ENCODE measurements at regions not wholly inside any gene's neighbourhood (a gene's known extent, or its start where the extent isn't known, plus 50 kb on each side); places are given as distances from the start of the nearest gene placed in this dataset.

- DNase-seq (ENCODE audit: low read depth in 4 of 4, low spot score in 1 of 4), result no peak
These were observed 180.4 kb downstream of the KIF26A start for GRCh38 chr14:104318558-104319490.

DNA sequence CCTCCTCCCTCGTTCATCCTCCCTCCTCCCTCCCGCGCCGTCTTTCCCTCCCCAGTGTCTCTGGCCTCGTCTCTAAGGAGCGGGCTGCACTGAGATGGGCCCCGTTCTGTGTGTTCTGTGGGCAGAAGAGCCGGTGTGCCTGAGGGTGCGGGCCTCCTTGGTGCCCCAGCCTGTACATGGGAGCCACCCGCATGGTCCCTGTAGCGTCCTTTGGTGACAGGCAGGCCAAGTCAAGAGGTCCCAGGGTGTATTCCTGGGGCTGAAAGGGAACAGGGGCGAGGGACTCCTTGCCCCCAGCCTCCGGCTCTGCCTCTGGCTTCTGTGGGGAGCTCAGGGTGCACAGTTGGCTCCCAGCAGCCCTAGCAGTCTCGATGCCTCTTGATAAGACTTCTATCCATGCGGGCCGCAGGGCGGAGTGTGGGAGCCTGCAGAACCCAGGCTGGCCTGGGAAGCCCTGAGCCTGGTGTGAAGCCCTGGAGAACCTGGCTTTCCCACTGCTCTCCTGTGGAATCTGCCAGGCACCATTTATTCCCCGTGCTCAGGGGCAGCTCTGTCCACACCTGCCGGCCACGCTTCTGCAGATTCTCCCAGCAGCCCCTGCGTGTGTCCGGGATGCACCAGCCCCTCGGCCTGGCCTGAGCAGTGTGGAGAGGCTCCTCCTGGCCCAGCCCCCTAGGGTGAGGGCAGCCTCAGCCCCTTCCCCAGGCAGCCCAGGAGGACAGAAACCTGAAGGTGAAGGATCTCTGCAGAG, 181.3 kb downstream of the KIF26A start:
- no peak for DNase-seq (ENCODE audit: low read depth in 4 of 4, low spot score in 1 of 4)

DNA sequence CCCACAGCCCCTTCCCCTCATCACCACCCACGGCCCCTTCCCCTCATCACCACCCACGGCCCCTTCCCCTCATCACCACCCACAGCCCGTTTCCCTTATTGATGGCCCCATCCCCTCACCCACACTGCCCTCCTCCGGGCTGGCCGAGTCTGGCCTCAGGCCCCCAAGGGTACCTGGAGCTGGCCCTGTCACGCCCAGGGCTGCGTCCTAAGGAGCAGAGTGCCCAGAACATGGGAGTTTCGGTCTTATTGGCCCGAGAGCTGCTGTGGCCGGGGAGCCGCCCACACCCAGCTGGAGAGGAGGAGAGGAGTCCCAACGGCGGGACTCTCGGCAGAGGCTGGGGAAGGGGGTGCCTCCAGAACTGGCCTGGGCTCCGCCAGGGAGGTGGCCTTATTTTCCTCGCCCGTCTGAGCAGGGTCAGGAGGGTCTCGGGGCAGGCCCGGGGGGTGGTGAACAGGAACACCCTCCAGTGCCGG, 182.3 kb downstream of the KIF26A start:
- no peak for DNase-seq (ENCODE audit: low read depth in 4 of 4, low spot score in 1 of 4)

GRCh38 chr14:104321088-104321801, 182.9 kb downstream of the KIF26A start:
- DNase-seq (ENCODE audit: low read depth in 4 of 4, low spot score in 1 of 4), result no peak

DNA sequence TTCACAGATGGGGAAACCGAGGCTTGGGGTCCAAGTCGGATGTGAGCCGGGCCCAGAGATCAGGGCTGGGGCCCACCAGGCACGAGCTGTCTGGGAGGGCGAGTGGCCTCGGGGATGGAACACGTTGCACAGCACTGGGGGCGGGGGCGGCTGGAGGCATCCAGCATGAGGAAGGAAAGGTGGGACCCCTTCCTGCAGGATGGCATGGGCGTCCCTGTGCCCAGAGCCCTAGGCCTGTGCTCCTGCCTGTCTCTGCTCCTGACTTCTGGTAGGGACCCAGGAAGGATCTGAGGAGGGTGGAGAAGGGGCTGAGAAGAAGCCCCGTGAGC, 183.4 kb downstream of the KIF26A start:
- DNase-seq (ENCODE audit: low read depth in 4 of 4, low spot score in 1 of 4), result no peak

DNA sequence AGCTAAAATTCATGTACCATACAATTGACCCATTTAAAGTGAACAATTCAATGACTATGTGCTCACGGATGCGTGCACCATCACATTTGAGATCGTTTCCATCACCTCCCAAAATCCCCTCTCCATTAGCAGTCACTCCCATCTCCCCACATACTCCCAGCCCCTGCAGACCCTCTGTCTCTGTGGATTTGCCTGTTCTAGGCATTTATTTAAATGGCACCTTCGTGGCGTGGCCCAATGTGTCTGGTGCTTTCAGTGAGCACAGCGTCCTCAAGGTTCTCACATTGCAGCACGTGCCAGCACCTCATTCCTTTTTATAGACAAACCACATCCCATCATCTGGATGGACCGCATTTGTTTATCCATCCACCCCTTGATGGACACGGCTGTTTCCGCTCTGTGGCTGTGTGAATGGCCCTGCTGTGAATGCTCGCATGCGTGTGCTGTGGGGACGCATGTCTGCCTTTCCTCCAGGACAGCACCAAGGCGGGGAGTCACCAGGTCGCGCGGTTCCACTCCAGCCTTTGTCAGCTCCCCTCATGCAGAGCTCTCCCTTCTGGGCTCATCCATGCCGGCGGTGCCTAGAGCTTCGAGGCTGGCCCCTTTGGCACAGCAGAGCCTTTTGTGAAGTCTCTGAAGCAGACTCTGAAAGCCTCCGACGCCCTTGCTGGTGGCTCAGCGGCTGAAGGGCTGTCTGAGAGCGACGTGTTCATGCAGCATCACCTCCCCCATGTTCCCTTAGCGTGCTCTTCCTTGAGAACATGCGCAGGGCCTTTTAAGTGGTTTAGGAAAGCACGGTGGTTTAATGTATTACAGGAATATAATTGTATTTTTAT, 184.4 kb downstream of the KIF26A start:
- DNase-seq (ENCODE audit: low read depth in 4 of 4, low spot score in 1 of 4), result no peak

DNA sequence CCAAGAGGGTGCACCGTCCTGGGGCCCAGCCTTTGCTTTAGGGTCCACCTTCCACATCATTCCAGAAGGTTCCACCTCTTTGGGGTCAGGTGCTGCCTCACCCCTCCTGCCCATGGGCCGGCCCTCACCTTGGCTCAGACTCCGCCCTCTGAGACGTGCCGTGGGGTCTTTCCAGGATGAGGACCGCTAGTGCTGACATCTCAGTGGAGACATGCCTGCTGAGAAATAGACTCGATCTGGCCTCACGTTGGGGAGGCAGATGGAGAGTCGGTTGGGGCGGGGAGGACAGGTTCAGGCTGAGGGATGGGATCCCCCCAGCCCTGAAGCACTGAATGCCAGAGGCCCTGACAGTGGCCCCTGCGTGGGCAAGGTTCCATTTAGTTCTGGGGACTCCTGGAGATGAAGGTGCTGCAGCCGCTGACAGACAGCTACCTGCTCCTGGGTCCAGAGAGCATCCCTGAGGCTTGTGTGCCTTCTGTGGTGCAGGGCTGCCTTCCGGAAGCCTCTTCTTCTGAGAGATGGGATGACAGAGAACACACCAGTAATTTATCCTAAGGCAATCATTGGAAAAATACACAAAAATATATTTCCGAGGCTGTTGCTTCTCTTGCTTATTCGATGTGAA, 185.3 kb downstream of the KIF26A start:
- DNase-seq (ENCODE audit: low read depth in 4 of 4, low spot score in 1 of 4), result no peak

DNA sequence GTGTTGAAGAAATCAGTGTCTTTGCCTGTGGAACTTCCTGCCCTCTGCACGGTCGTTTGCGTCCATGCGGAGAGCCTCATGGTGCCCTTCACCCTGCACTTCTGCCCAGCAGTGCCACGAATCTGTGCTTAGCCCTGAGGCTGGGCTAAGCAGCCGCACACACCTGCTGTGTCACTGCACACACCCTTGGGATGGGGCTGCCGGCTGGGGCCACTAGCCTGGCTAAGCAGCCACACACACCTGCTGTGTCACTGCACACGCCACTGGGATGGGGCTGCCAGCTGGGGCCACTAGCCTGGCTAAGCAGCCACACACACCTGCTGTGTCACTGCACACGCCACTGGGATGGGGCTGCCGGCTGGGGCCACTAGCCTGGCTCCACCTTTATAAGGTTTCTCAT, 188.5 kb downstream of the KIF26A start:
- no peak for DNase-seq (ENCODE audit: low read depth in 4 of 4, low spot score in 1 of 4)

DNA sequence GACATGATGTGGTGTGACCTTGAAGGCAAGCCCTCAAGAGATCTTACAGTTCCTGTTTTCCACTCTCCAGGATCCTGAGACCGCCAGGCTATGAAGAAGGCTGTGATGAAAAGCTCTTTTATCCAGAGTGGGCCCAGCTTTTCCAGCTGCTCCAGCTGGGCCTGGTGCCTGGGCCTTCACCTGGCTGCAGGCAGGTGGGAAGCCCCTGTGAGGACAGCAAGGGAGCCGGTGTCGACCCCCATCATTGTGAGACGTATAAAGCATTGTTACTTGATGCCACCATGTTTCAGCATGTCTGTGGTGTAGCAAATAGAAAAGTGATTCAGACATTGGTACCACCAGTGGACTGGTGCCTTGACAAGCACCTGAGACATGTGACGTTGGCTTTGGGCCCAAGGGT, 190.2 kb downstream of the KIF26A start:
- DNase-seq (ENCODE audit: low read depth in 4 of 4, low spot score in 1 of 4), result no peak

GRCh38 chr14:104329793-104330192, 191.4 kb downstream of the KIF26A start:
- DNase-seq (ENCODE audit: low read depth in 4 of 4, low spot score in 1 of 4), result no peak

GRCh38 chr14:104331871-104332605, 193.7 kb downstream of the KIF26A start:
- no peak for DNase-seq (ENCODE audit: low read depth in 4 of 4, low spot score in 1 of 4)

DNA sequence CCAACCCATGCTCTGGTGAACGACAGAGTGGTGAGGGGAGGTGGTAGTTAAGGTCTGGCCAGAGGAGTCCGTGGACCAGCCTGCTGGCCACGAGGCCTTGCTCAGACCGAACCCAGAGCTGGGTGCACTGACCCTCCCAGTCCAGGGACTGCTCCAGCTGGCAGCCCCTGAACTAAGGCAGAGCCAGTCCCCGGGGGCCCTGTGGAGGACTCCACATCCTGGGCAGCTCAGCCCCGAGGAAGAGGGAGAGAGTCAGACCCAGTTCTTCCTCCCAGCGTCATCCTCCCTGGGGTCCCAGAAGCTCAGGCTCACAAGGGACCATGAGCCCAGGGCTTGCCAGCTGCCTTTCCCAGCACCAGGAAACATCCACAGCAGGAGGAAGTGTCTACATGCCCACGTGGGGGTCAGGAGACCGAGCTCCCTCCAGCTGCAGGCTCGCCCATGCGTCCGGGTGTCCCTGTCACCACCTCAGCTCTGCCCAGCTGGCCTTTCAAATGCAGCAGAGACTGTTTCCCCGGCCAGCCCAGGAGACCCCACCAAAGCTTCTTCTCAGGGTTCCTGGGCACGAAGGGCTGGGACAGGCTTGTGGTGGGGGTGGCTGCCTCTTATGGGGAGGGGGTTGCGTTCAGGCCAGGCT, 194.4 kb downstream of the KIF26A start:
- DNase-seq (ENCODE audit: low read depth in 4 of 4, low spot score in 1 of 4), result no peak

DNA sequence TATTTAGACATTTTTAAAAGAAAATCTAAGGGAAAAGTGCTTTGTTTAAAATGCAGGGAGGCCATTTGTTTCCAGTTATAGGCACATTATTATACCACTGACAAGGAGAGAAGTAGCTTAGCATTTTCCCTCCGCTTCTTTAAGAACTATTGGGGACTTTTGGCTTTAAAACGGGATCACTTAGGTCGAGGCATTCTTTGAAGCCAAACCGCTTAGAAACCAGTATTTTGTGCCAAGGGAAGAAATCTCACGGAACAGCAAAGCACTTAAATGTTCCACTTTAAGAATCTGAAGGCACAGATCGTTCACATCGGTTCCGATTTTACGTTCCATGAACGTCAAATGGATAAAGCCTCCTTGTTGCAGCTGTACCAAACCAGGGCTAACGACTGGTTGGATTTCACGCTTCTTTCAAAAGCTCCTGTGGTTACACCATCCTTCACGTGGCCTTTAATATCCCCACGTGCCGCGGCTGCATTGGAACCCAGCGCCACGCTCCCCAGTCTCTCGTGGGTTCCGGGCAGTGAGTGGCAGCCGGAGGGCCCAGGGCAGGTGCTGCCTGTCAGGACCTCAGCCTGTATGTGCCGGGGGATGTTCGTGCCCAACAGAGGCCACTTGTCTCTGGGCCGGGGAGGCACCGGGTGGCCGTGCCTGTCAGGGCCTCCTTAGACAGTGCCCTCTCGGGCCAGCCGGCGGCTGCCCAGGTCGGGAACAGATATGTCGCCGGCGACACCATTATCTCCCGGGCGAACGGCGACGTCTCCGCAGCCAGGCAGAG, 195.4 kb downstream of the KIF26A start:
- DNase-seq (ENCODE audit: low read depth in 4 of 4, low spot score in 1 of 4), result no peak

DNA sequence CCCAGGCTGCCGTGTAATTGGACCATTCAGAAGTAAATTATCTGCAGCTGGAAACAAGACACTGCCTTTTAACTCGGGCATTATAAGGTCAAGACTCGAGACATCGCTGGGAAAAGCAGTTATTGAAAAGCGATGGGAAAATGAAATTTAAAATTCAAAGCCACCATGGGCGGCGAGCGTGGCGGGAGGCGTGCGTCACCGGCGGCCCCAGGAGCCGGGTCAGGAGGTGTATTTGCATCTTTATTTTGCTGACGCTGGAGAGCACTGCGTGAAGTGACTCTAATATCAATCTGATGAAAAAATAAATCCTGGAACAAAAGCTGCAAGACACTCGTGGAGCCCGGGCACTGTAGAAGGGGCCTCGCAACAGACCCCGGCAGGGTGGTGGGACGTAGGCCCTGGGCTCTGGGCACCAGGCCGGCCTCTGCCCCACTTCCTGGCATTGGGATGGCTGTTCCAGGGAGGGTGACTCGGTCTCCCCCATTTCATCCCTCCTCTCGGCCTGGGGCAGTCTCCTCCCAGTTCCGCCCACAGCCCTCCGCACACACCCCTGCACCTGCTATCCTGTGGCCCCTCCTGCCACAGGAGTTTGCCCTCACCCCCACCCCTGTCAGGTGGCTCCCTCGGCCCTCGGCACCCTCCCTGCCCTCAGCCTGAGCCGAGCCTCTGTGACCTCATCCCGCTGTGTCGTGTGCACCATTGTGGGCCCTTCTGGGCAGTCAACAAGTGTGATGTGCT, 196.2 kb downstream of the KIF26A start:
- no peak for DNase-seq (ENCODE audit: low read depth in 4 of 4, low spot score in 1 of 4)

- no peak for DNase-seq (ENCODE audit: low read depth in 4 of 4, low spot score in 1 of 4)
These were observed 196.8 kb downstream of the KIF26A start for GRCh38 chr14:104335176-104335575.

DNA sequence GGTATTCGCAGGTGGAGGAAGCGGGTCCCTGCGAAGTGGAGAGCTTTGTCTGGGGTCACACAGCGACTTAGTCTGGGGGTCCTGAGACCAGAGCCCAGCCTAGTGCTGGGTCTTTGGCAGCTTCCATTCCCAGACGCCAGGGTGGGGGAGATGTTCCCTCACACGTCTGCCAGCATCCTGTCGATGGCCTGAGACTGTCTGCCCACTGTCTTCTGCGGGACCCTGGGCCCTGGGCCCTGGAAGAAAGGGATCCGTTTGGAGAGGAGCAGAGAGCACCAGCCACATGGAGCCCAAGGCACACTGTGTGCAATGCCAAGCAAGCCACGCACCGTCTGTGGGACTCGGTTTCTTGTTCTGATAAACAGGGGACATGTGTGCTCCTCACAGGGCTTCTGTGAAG, 197.2 kb downstream of the KIF26A start:
- no peak for DNase-seq (ENCODE audit: low read depth in 4 of 4, low spot score in 1 of 4)

GRCh38 chr14:104337351-104337750, 199.0 kb downstream of the KIF26A start:
- DNase-seq (ENCODE audit: low read depth in 4 of 4, low spot score in 1 of 4), result no peak

DNA sequence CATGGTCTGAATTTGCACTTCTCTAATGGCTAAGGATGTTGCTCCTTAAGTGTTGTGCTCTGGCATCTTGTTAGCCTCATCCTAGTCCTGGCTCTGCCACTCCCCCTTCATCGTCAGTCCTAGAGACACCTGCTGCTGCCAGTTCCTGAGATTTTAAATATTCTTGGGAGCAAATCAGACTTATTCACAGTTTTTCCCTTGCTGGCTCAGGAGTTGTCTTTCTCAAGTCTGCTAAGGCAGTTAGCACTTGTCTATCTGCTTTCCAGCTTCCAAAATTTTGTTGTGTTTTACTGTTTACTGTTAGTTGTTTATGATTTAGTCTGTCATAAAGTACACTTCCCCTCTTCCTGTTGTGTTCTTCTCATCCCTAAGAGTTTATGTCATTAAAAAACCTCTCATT, 201.0 kb downstream of the KIF26A start:
- DNase-seq (ENCODE audit: low read depth in 4 of 4, low spot score in 1 of 4), result no peak

Data from stimulated activated CD4-positive, alpha-beta T cell treated with anti-CD3 and anti-CD28 coated beads, Interleukin-1b, Interleukin-23, amount 100 ng/mL, for 24 hours (primary cell).